Transverse colon (tissue), 4 donors: ENCODE measurements at regions not wholly inside any gene's neighbourhood (a gene's known extent, or its start where the extent isn't known, plus 50 kb on each side); places are given as distances from the start of the nearest gene placed in this dataset.
"Not testable (repeated sequence)": the region's sequence is repeated elsewhere in the genome, so short reads cannot be mapped to it uniquely, and the experiment has no call there.

ENCODE experiments used
- DNase-seq: peaks from one replicate; pipeline ENCODE4 v3.0.0-alpha.2; 2019
- H3K27ac ChIP-seq, 4 donors: fragments of 200-600 bp; sonication (generic); 2 replicates each; pipeline ENCODE4 v1.5.1; 2016 to 2018; ENCODE audit warnings: inconsistent platforms in 4 of 4
- H3K27me3 ChIP-seq: fragments of 200-600 bp; sonication (generic); 2 replicates; pipeline ENCODE4 v1.5.1; 2017; ENCODE audit warnings: inconsistent platforms
- H3K36me3 ChIP-seq, 4 donors: fragments of 200-600 bp; sonication (generic); 2 replicates each; pipeline ENCODE4 v1.5.1; 2017 to 2019; ENCODE audit warnings: inconsistent platforms in 4 of 4
- H3K4me1 ChIP-seq, 4 donors: fragments of 200-600 bp; sonication (generic); 2 replicates each; pipeline ENCODE4 v1.5.1; 2017 to 2020; ENCODE audit warnings: inconsistent platforms in 4 of 4
- H3K4me3 ChIP-seq, 4 donors: fragments of 200-600 bp; sonication (generic); 1 replicate in 1 of 4; 2 replicates in 3 of 4; pipeline versions ENCODE4 v1.5.1 to v1.6.1; 2017 to 2019; ENCODE audit warnings: inconsistent platforms in 4 of 4
- H3K9me3 ChIP-seq, 2 donors: fragments of 200-600 bp; sonication (generic); 2 replicates each; pipeline ENCODE4 v1.5.1; 2017 to 2019; ENCODE audit warnings: inconsistent platforms in 2 of 2
- CTCF ChIP-seq, 5 experiments: fragments of 200-600 bp in 3 of 5; fragments of 450-650 bp in 2 of 5; sonication (generic) in 3 of 5; IDR thresholded peaks; 1 replicate in 2 of 5; 2 replicates in 3 of 5; pipeline ENCODE4 v1.5.1; 2016 to 2017; ENCODE audit warnings: antibody characterized with exemption in 5 of 5, inconsistent platforms in 3 of 5, mild to moderate bottlenecking in 2 of 5, moderate library complexity in 1 of 5
- EP300 ChIP-seq: sonication (generic); formaldehyde crosslinking; IDR thresholded peaks from one replicate; pipeline ENCODE4 v1.6.1; 2017; ENCODE audit warnings: antibody characterized with exemption, low read depth
- POLR2A ChIP-seq: fragments of 450-650 bp; IDR thresholded peaks from one replicate; pipeline ENCODE4 v1.6.1; 2016; ENCODE audit warnings: antibody characterized with exemption, mild to moderate bottlenecking, moderate library complexity
- POLR2AphosphoS5 ChIP-seq, 3 donors: sonication (generic); formaldehyde crosslinking; IDR thresholded peaks; one replicate each; pipeline ENCODE4 v1.6.1; 2016; ENCODE audit warnings: antibody characterized with exemption in 3 of 3
- WGBS, 2 donors: methylation state at CpG; one replicate each; pipeline ENCODE4 v1.1.5; 2018; ENCODE audit warnings: low coverage in 1 of 2; 5-methylcytosine and 5-hydroxymethylcytosine counted together
- in situ Hi-C, 4 donors: fragments of 200-750 bp; cut with MboI; loops; one replicate each; pipeline versions ENCODE4 v1.15.0 to v1.15.1; 2017; ENCODE audit warnings: low sequenced_read_pairs in 3 of 4, low pct_ligation_motif_present in 1 of 4, low pct_unique_long_range_greater_than_20kb in 1 of 4
- intact Hi-C: fragments of 100-400 bp; cut with DNase I; formaldehyde crosslinking; loops from one replicate; pipeline ENCODE4 v1.15.1; 2023; ENCODE audit warnings: low total_unique reads

GRCh38 chrX:95764972-95765451 is 919.6 kb upstream of the DIAPH2 start:
- Histone ChIP-seq H3K27ac (no peak overlapping the region), H3K9me3 (no peaks in the 10 kb centered on the region), H3K4me1 (no peaks in the 10 kb centered on the region), H3K36me3 (no peaks in the 10 kb centered on the region), H3K4me3 (no peak overlapping the region), H3K27me3 (no peaks in the 10 kb centered on the region)
- 9 to 22% methylated on average over 1 to 3 of the region's 3 CpGs for WGBS, 2 donors
- no peak for TF ChIP-seq EP300
- no peak for TF ChIP-seq POLR2AphosphoS5 (IDR thresholded peaks at IDR 0.05)
- peak; percentile 32 to 48 (median 36) for TF ChIP-seq CTCF (IDR thresholded peaks at IDR 0.05)
- no peak for DNase-seq
- in situ Hi-C loops = no loop called here
- intact Hi-C loops = no loop called here

- intact Hi-C loops = not testable (repeated sequence)
These were observed 913.4 kb upstream of the DIAPH2 start for GRCh38 chrX:95771198-95771597.

GRCh38 chrX:95791876-95792275 is 892.8 kb upstream of the DIAPH2 start:
- in situ Hi-C loops = no loop called here
- Histone ChIP-seq H3K4me3 (no peak overlapping the region), H3K4me1 (no peaks in the 10 kb centered on the region), H3K27ac (no peak overlapping the region), H3K27me3 (no peaks in the 10 kb centered on the region), H3K36me3 (no peaks in the 10 kb centered on the region), H3K9me3 (no peaks in the 10 kb centered on the region)
- 57 to 84% methylated on average over 1 of the region's 1 CpG for WGBS, 2 donors
- no peak for DNase-seq
- TF ChIP-seq POLR2A = no peak
- no peak for TF ChIP-seq CTCF (IDR thresholded peaks at IDR 0.05)
- no peak for TF ChIP-seq POLR2AphosphoS5 (IDR thresholded peaks at IDR 0.05)
- no peak for TF ChIP-seq EP300
- intact Hi-C loops = no loop called here

More at GRCh38 chrX:95771198-95771597, 913.4 kb upstream of the DIAPH2 start:
- WGBS, 2 donors = 84% methylated on average over 6 of the region's 6 CpGs; no CpG with 5 or more reads in 1 of the 2 donors
- H3K9me3 ChIP-seq, H3K4me1 ChIP-seq, H3K4me3 ChIP-seq, DNase-seq, in situ Hi-C loops, H3K36me3 ChIP-seq, H3K27ac ChIP-seq, H3K27me3 ChIP-seq: not testable (repeated sequence)

GRCh38 chrX:95797344-95797743 is 887.3 kb upstream of the DIAPH2 start:
- intact Hi-C loops = no loop called here
- Histone ChIP-seq H3K9me3 (no peaks in the 10 kb centered on the region), H3K27ac (no peak overlapping the region), H3K4me3 (no peak overlapping the region), H3K36me3 (no peaks in the 10 kb centered on the region), H3K27me3 (no peaks in the 10 kb centered on the region), H3K4me1 (no peaks in the 10 kb centered on the region)
- in situ Hi-C loops = no loop called here
- no peak for DNase-seq
- TF ChIP-seq CTCF (IDR thresholded peaks at IDR 0.05) (no peak), POLR2A (no peak), EP300 (no peak)
- 25% methylated on average over 1 of the region's 1 CpG; no CpG with 5 or more reads in 1 of the 2 donors for WGBS, 2 donors

GRCh38 chrX:95823796-95824195 is 860.8 kb upstream of the DIAPH2 start:
- no peaks in the 10 kb centered on the region for H3K4me1 ChIP-seq
- DNase-seq = no peak
- H3K4me3 ChIP-seq = no peak overlapping the region
- TF ChIP-seq CTCF (IDR thresholded peaks at IDR 0.05) (peak in 1 of 5 experiments; percentile 6), POLR2A (no peak)
- no peak overlapping the region for H3K27ac ChIP-seq
- H3K36me3 ChIP-seq = no peaks in the 10 kb centered on the region
- WGBS, 2 donors = 95% methylated on average over 1 of the region's 1 CpG; no CpG with 5 or more reads in 1 of the 2 donors
- intact Hi-C loops (no loop called here), in situ Hi-C loops (no loop called here)
- no peaks in the 10 kb centered on the region for H3K27me3 ChIP-seq
- H3K9me3 ChIP-seq = no peaks in the 10 kb centered on the region
